ENCODE measurements at regions not wholly inside any gene's neighbourhood (a gene's known extent, or its start where the extent isn't known, plus 50 kb on each side); places are given as distances from the start of the nearest gene placed in this dataset.

GRCh38 chr3:86733257-86733656 is 257.7 kb downstream of the VGLL3 start:
- no peak for TF ChIP-seq CTCF (IDR thresholded peaks at IDR 0.05; ENCODE audit: insufficient read depth, low read length)
- no peak for TF ChIP-seq REST (IDR thresholded peaks at IDR 0.05; ENCODE audit: insufficient replicate concordance, low read depth)
- no peak for TF ChIP-seq POLR2AphosphoS5 (IDR thresholded peaks at IDR 0.05; ENCODE audit: low read depth)

All from HL-60 (cell line).